ENCODE measurements at regions not wholly inside any gene's neighbourhood (a gene's known extent, or its start where the extent isn't known, plus 50 kb on each side); places are given as distances from the start of the nearest gene placed in this dataset.
"Not testable (repeated sequence)": the region's sequence is repeated elsewhere in the genome, so short reads cannot be mapped to it uniquely, and the experiment has no call there.

- H3K27me3 ChIP-seq (ENCODE audit: control insufficient read depth, insufficient read depth, low read length) = no peaks in the 10 kb centered on the region
- WGBS (ENCODE audit: insufficient coverage) = 89% methylated on average over 1 of the region's 3 CpGs
- H3K9me3 ChIP-seq (replicated peaks; ENCODE audit: control insufficient read depth, low read depth, low read length) = no peaks in the 10 kb centered on the region
- H3K4me3 ChIP-seq (ENCODE audit: low read length) = no peak overlapping the region
- no peak overlapping the region for H3K27ac ChIP-seq (ENCODE audit: low read length)
- H3K4me1 ChIP-seq (ENCODE audit: control insufficient read depth, insufficient read depth, low read length) = peaks cover 2% of the 10 kb centered on the region
- H3K36me3 ChIP-seq (ENCODE audit: control insufficient read depth, insufficient read depth, low read length) = no peaks in the 10 kb centered on the region
- no peak for DNase-seq
These were observed 148.1 kb upstream of the LRIG3 start for GRCh38 chr12:59068436-59068835.

GRCh38 chr12:59067083-59067482, 146.8 kb upstream of the LRIG3 start:
- H3K27me3 ChIP-seq (ENCODE audit: control insufficient read depth, insufficient read depth, low read length) = no peaks in the 10 kb centered on the region
- peak overlapping the region; percentile 56 for H3K27ac ChIP-seq (ENCODE audit: low read length)
- H3K4me3 ChIP-seq (ENCODE audit: low read length) = no peak overlapping the region
- H3K9me3 ChIP-seq (replicated peaks; ENCODE audit: control insufficient read depth, low read depth, low read length) = no peaks in the 10 kb centered on the region
- no peaks in the 10 kb centered on the region for H3K36me3 ChIP-seq (ENCODE audit: control insufficient read depth, insufficient read depth, low read length)
- peak; percentile 91 for DNase-seq
- WGBS (ENCODE audit: insufficient coverage) = no CpG with 5 or more reads among the region's 2 CpGs
- peaks cover 2% of the 10 kb centered on the region for H3K4me1 ChIP-seq (ENCODE audit: control insufficient read depth, insufficient read depth, low read length)

GRCh38 chr12:59066445-59066844, 146.1 kb upstream of the LRIG3 start:
- no peaks in the 10 kb centered on the region for H3K36me3 ChIP-seq (ENCODE audit: control insufficient read depth, insufficient read depth, low read length)
- no peaks in the 10 kb centered on the region for H3K9me3 ChIP-seq (replicated peaks; ENCODE audit: control insufficient read depth, low read depth, low read length)
- DNase-seq = no peak
- no peaks in the 10 kb centered on the region for H3K27me3 ChIP-seq (ENCODE audit: control insufficient read depth, insufficient read depth, low read length)
- no CpG with 5 or more reads among the region's 1 CpG for WGBS (ENCODE audit: insufficient coverage)
- peaks cover 2% of the 10 kb centered on the region for H3K4me1 ChIP-seq (ENCODE audit: control insufficient read depth, insufficient read depth, low read length)
- H3K4me3 ChIP-seq (ENCODE audit: low read length) = no peak overlapping the region
- H3K27ac ChIP-seq (ENCODE audit: low read length) = no peak overlapping the region

- peak overlapping the region; percentile 81 for H3K27ac ChIP-seq (ENCODE audit: low read length)
- H3K36me3 ChIP-seq (ENCODE audit: control insufficient read depth, insufficient read depth, low read length) = no peaks in the 10 kb centered on the region
- peak; percentile 97 for DNase-seq
- no peaks in the 10 kb centered on the region for H3K9me3 ChIP-seq (replicated peaks; ENCODE audit: control insufficient read depth, low read depth, low read length)
- WGBS (ENCODE audit: insufficient coverage) = 16% methylated on average over 3 of the region's 4 CpGs
- H3K27me3 ChIP-seq (ENCODE audit: control insufficient read depth, insufficient read depth, low read length) = no peaks in the 10 kb centered on the region
- H3K4me3 ChIP-seq (ENCODE audit: low read length) = no peak overlapping the region
- peaks cover 6% of the 10 kb centered on the region for H3K4me1 ChIP-seq (ENCODE audit: control insufficient read depth, insufficient read depth, low read length)
These were observed 139.0 kb upstream of the LRIG3 start for GRCh38 chr12:59059088-59059935.

GRCh38 chr12:59056966-59057365, 136.7 kb upstream of the LRIG3 start:
- Histone ChIP-seq H3K27me3 (ENCODE audit: control insufficient read depth, insufficient read depth, low read length) (no peaks in the 10 kb centered on the region), H3K4me1 (ENCODE audit: control insufficient read depth, insufficient read depth, low read length) (peaks cover 9% of the 10 kb centered on the region), H3K36me3 (ENCODE audit: control insufficient read depth, insufficient read depth, low read length) (no peaks in the 10 kb centered on the region), H3K4me3 (ENCODE audit: low read length) (no peak overlapping the region), H3K9me3 (replicated peaks; ENCODE audit: control insufficient read depth, low read depth, low read length) (no peaks in the 10 kb centered on the region), H3K27ac (ENCODE audit: low read length) (no peak overlapping the region)
- WGBS (ENCODE audit: insufficient coverage) = 80% methylated on average over 1 of the region's 3 CpGs
- no peak for DNase-seq

- H3K27me3 ChIP-seq (ENCODE audit: control insufficient read depth, insufficient read depth, low read length) = no peaks in the 10 kb centered on the region
- no peak overlapping the region for H3K4me3 ChIP-seq (ENCODE audit: low read length)
- no peaks in the 10 kb centered on the region for H3K36me3 ChIP-seq (ENCODE audit: control insufficient read depth, insufficient read depth, low read length)
- peaks cover 9% of the 10 kb centered on the region for H3K4me1 ChIP-seq (ENCODE audit: control insufficient read depth, insufficient read depth, low read length)
- DNase-seq = no peak
- no CpG with 5 or more reads among the region's 1 CpG for WGBS (ENCODE audit: insufficient coverage)
- no peak overlapping the region for H3K27ac ChIP-seq (ENCODE audit: low read length)
- H3K9me3 ChIP-seq (replicated peaks; ENCODE audit: control insufficient read depth, low read depth, low read length) = no peaks in the 10 kb centered on the region
These were observed 135.0 kb upstream of the LRIG3 start for GRCh38 chr12:59055204-59055860.

GRCh38 chr12:59053266-59053899, 133.1 kb upstream of the LRIG3 start:
- not testable (repeated sequence) for H3K4me3 ChIP-seq (ENCODE audit: low read length); H3K9me3 ChIP-seq (replicated peaks; ENCODE audit: control insufficient read depth, low read depth, low read length); H3K27me3 ChIP-seq (ENCODE audit: control insufficient read depth, insufficient read depth, low read length); H3K36me3 ChIP-seq (ENCODE audit: control insufficient read depth, insufficient read depth, low read length); H3K4me1 ChIP-seq (ENCODE audit: control insufficient read depth, insufficient read depth, low read length); H3K27ac ChIP-seq (ENCODE audit: low read length)
- DNase-seq = peak; percentile 51
- 52% methylated on average over 8 of the region's 11 CpGs for WGBS (ENCODE audit: insufficient coverage)

GRCh38 chr12:59046763-59047534, 126.6 kb upstream of the LRIG3 start:
- no peak overlapping the region for H3K27ac ChIP-seq (ENCODE audit: low read length)
- DNase-seq = no peak
- no peaks in the 10 kb centered on the region for H3K36me3 ChIP-seq (ENCODE audit: control insufficient read depth, insufficient read depth, low read length)
- no peaks in the 10 kb centered on the region for H3K27me3 ChIP-seq (ENCODE audit: control insufficient read depth, insufficient read depth, low read length)
- no peaks in the 10 kb centered on the region for H3K4me1 ChIP-seq (ENCODE audit: control insufficient read depth, insufficient read depth, low read length)
- H3K9me3 ChIP-seq (replicated peaks; ENCODE audit: control insufficient read depth, low read depth, low read length) = no peaks in the 10 kb centered on the region
- WGBS (ENCODE audit: insufficient coverage) = no CpG with 5 or more reads among the region's 2 CpGs
- no peak overlapping the region for H3K4me3 ChIP-seq (ENCODE audit: low read length)

- H3K27ac ChIP-seq (ENCODE audit: low read length) = no peak overlapping the region
- no peaks in the 10 kb centered on the region for H3K36me3 ChIP-seq (ENCODE audit: control insufficient read depth, insufficient read depth, low read length)
- H3K27me3 ChIP-seq (ENCODE audit: control insufficient read depth, insufficient read depth, low read length) = no peaks in the 10 kb centered on the region
- WGBS (ENCODE audit: insufficient coverage) = no CpG with 5 or more reads among the region's 2 CpGs
- H3K4me3 ChIP-seq (ENCODE audit: low read length) = no peak overlapping the region
- H3K4me1 ChIP-seq (ENCODE audit: control insufficient read depth, insufficient read depth, low read length) = peaks cover 2% of the 10 kb centered on the region
- no peaks in the 10 kb centered on the region for H3K9me3 ChIP-seq (replicated peaks; ENCODE audit: control insufficient read depth, low read depth, low read length)
- DNase-seq = no peak
These were observed 124.5 kb upstream of the LRIG3 start for GRCh38 chr12:59044791-59045190.
